Keratinocyte (primary cell): ENCODE measurements at regions not wholly inside any gene's neighbourhood (a gene's known extent, or its start where the extent isn't known, plus 50 kb on each side); places are given as distances from the start of the nearest gene placed in this dataset.
A peak's percentile ranks its signal among the peaks of the same experiment; 100 is the strongest.

Experiments
- DNase-seq: peaks from one replicate; pipeline ENCODE4 v3.0.0-alpha.2; 2011; ENCODE audit warnings: low read depth, missing footprints, low spot score
- FAIRE-seq: peaks from 2 replicates; lab custom pipeline; 2011; peaks lifted over from hg19 to GRCh38; lab: Jason Lieb, UNC
- H2AFZ ChIP-seq: 2 replicates; pipeline ENCODE4 v1.6.0; 2012; ENCODE audit warnings: low read length, control low read depth, inconsistent platforms; ENCODE audit not compliant: control insufficient read depth
- H3K27ac ChIP-seq: 2 replicates; pipeline ENCODE4 v1.5.1; 2011; ENCODE audit warnings: low read length; ENCODE audit not compliant: control insufficient read depth, insufficient read depth
- H3K27me3 ChIP-seq: 3 replicates; pipeline ENCODE4 v1.6.0; 2011; ENCODE audit warnings: low read length; ENCODE audit not compliant: control insufficient read depth, insufficient read depth; ENCODE audit errors: extremely low read depth
- H3K36me3 ChIP-seq, 2 experiments: 2 replicates in 1 of 2; 3 replicates in 1 of 2; pipeline ENCODE4 v1.5.1; 2011; ENCODE audit warnings: low read length in 2 of 2, mild to moderate bottlenecking in 1 of 2; ENCODE audit not compliant: control insufficient read depth in 2 of 2, insufficient read depth in 2 of 2; ENCODE audit errors: extremely low read depth in 1 of 2
- H3K4me1 ChIP-seq: 3 replicates; pipeline ENCODE4 v1.5.1; 2011; ENCODE audit warnings: low read length; ENCODE audit not compliant: control insufficient read depth, insufficient read depth; ENCODE audit errors: extremely low read depth
- H3K4me2 ChIP-seq: 3 replicates; pipeline ENCODE4 v1.6.0; 2011; ENCODE audit warnings: low read depth, low read length; ENCODE audit not compliant: control insufficient read depth, insufficient read depth; ENCODE audit errors: extremely low read depth
- H3K4me3 ChIP-seq, 3 experiments: fragments of 200-600 bp in 1 of 3; sonication (generic) in 1 of 3; 2 replicates in 2 of 3; 3 replicates in 1 of 3; pipeline ENCODE4 v1.5.1; 2011 to 2016; ENCODE audit warnings: low read length in 3 of 3, mild to moderate bottlenecking in 3 of 3, control low read depth in 2 of 3, inconsistent platforms in 1 of 3, low read depth in 1 of 3, mixed read lengths in 1 of 3, mixed run types in 1 of 3, moderate library complexity in 1 of 3; ENCODE audit not compliant: control insufficient read depth in 2 of 3, insufficient read depth in 2 of 3; ENCODE audit errors: extremely low read depth in 1 of 3
- H3K79me2 ChIP-seq: 2 replicates; pipeline ENCODE4 v1.6.0; 2012; ENCODE audit warnings: low read length; ENCODE audit not compliant: control insufficient read depth, insufficient read depth
- H3K9ac ChIP-seq: 3 replicates; pipeline ENCODE4 v1.6.0; 2011; ENCODE audit warnings: low read length; ENCODE audit not compliant: control insufficient read depth, insufficient read depth; ENCODE audit errors: extremely low read depth
- H3K9me1 ChIP-seq: 3 replicates; pipeline ENCODE4 v1.6.0; 2011; ENCODE audit warnings: low read length; ENCODE audit not compliant: control insufficient read depth, insufficient read depth; ENCODE audit errors: extremely low read depth
- H3K9me3 ChIP-seq: 2 replicates; pipeline ENCODE4 v1.5.1; 2012; ENCODE audit warnings: low read depth, low read length; ENCODE audit not compliant: control insufficient read depth
- H4K20me1 ChIP-seq: 3 replicates; pipeline ENCODE4 v1.6.0; 2011; ENCODE audit warnings: low read length; ENCODE audit not compliant: control insufficient read depth, insufficient read depth; ENCODE audit errors: extremely low read depth
- EZH2 ChIP-seq: IDR thresholded peaks from one replicate; pipeline ENCODE4 v1.6.1; 2012; ENCODE audit warnings: inconsistent platforms, mild to moderate bottlenecking, low read length, moderate library complexity
- dilution Hi-C: fragments of 300-500 bp; cut with MboI; formaldehyde crosslinking; loops from one replicate; pipeline ENCODE4 v1.7.0; 2020; ENCODE audit warnings: low sequenced_read_pairs; ENCODE audit not compliant: extremely low pct_ligation_motif_present
- TF ChIP-seq, protein P1 (sequence below), 3 experiments: IDR thresholded peaks in 1 of 3; conservative IDR thresholded peaks in 1 of 3; optimal IDR thresholded peaks in 1 of 3; 2 replicates in 2 of 3; 3 replicates in 1 of 3; pipeline versions ENCODE3 to v1.5.1; 2011; ENCODE audit warnings: low read length in 3 of 3, mild to moderate bottlenecking in 3 of 3, moderate library complexity in 2 of 3, control low read depth in 1 of 3, inconsistent platforms in 1 of 3; ENCODE audit not compliant: insufficient read depth in 2 of 3; ENCODE audit errors: extremely low read depth in 1 of 3

DNA sequence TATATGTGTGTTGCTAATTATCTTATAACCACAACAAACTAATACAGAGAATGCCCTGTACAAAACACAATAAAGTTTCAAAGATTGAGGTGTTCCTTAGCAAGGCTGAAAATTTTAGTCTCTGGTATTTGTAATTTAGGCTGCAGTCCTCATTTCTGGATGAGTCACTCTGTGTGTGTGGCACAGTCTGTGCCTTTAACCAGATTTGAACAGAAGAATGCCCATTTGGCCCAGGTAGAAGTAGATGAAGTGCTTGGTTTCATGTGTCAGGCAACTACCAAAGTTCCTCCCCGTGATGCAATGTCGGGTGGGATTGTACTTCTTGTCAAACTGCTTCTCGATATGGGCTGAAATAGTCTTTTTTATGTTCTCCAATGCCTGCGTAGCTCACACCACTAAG is 91.6 kb upstream of the H2AZ1 start:
- Histone ChIP-seq H3K36me3 (no peaks in the 10 kb centered on the region), H3K9ac (no peak overlapping the region), H3K9me1 (no peaks in the 10 kb centered on the region), H3K4me1 (no peaks in the 10 kb centered on the region), H3K9me3 (no peaks in the 10 kb centered on the region), H2AFZ (no peak overlapping the region), H3K79me2 (no peaks in the 10 kb centered on the region), H3K4me2 (no peak overlapping the region), H3K27me3 (no peaks in the 10 kb centered on the region), H3K4me3 (no peak overlapping the region), H4K20me1 (no peaks in the 10 kb centered on the region), H3K27ac (no peak overlapping the region)
- DNase-seq (no peak), FAIRE-seq (peak; percentile 43)
- TF ChIP-seq, protein P1, sequence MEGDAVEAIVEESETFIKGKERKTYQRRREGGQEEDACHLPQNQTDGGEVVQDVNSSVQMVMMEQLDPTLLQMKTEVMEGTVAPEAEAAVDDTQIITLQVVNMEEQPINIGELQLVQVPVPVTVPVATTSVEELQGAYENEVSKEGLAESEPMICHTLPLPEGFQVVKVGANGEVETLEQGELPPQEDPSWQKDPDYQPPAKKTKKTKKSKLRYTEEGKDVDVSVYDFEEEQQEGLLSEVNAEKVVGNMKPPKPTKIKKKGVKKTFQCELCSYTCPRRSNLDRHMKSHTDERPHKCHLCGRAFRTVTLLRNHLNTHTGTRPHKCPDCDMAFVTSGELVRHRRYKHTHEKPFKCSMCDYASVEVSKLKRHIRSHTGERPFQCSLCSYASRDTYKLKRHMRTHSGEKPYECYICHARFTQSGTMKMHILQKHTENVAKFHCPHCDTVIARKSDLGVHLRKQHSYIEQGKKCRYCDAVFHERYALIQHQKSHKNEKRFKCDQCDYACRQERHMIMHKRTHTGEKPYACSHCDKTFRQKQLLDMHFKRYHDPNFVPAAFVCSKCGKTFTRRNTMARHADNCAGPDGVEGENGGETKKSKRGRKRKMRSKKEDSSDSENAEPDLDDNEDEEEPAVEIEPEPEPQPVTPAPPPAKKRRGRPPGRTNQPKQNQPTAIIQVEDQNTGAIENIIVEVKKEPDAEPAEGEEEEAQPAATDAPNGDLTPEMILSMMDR (optimal IDR thresholded peaks at IDR 0.05 in 1 of 3, IDR thresholded peaks at IDR 0.05 in 1 of 3, conservative IDR thresholded peaks at IDR 0.05 in 1 of 3; ENCODE audit: extremely low read depth in 1 of 3, insufficient read depth in 2 of 3, low read length in 3 of 3): no peak
- TF ChIP-seq EZH2: no peak
- dilution Hi-C loops: no loop called here

DNA sequence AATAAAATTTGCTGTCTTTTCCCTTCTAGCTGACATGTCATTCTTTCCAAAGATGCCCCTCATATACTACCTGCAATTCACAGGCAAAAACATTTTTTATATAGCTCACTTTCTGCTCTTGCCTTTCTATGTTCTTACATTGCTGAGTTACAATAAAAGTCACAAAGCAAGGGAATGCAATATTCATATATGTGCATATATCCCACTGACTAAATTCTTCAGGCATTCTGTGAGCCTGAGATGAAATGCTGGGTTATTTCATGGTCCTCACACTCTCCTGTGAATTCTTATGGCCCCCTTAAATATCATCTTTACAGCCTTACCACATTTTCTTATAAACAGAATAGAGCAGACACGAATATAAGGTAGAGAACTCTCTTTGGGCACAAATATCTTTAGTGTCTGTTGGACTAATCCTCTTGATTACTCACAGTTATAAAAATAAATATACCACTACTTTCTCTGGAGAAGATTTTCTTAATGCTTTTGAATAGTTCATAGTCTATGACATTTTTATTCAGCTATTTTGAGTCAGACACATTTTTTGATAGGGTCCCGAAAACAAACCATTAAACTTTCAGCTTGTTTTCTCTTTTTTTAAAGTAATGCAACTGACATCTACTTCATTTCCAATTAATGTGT is 84.1 kb upstream of the H2AZ1 start:
- FAIRE-seq: no peak
- dilution Hi-C loops: no loop called here
- no peak for DNase-seq
- Histone ChIP-seq H3K36me3 (no peaks in the 10 kb centered on the region), H4K20me1 (no peaks in the 10 kb centered on the region), H3K4me1 (no peaks in the 10 kb centered on the region), H3K4me3 (no peak overlapping the region), H3K9me1 (no peaks in the 10 kb centered on the region), H3K27ac (no peak overlapping the region), H3K79me2 (no peaks in the 10 kb centered on the region), H3K9me3 (no peaks in the 10 kb centered on the region), H2AFZ (no peak overlapping the region), H3K4me2 (no peak overlapping the region), H3K27me3 (no peaks in the 10 kb centered on the region), H3K9ac (no peak overlapping the region)
- no peak for TF ChIP-seq EZH2
- TF ChIP-seq, protein P1 (optimal IDR thresholded peaks at IDR 0.05 in 1 of 3, IDR thresholded peaks at IDR 0.05 in 1 of 3, conservative IDR thresholded peaks at IDR 0.05 in 1 of 3; ENCODE audit: extremely low read depth in 1 of 3, insufficient read depth in 2 of 3, low read length in 3 of 3): no peak
